Suprapubic skin (tissue), 4 donors: ENCODE measurements at regions not wholly inside any gene's neighbourhood (a gene's known extent, or its start where the extent isn't known, plus 50 kb on each side); places are given as distances from the start of the nearest gene placed in this dataset.

Experiments used
- DNase-seq, 2 donors: peaks; one replicate each; pipeline ENCODE4 v3.0.0-alpha.2; 2019; ENCODE audit warnings: low spot score in 2 of 2
- H3K27ac ChIP-seq: fragments of 200-600 bp; sonication (generic); one replicate; pipeline ENCODE4 v1.5.1; 2019
- H3K27me3 ChIP-seq: fragments of 200-600 bp; sonication (generic); one replicate; pipeline ENCODE4 v1.5.1; 2019
- H3K36me3 ChIP-seq: fragments of 200-600 bp; sonication (generic); one replicate; pipeline ENCODE4 v1.5.1; 2019
- H3K4me1 ChIP-seq: fragments of 200-600 bp; sonication (generic); one replicate; pipeline ENCODE4 v1.5.1; 2019
- H3K4me3 ChIP-seq: fragments of 200-600 bp; sonication (generic); one replicate; pipeline ENCODE4 v1.5.1; 2019; ENCODE audit warnings: mild to moderate bottlenecking
- H3K9me3 ChIP-seq: fragments of 200-600 bp; sonication (generic); one replicate; pipeline ENCODE4 v1.5.1; 2019
- EP300 ChIP-seq: sonication (generic); formaldehyde crosslinking; IDR thresholded peaks from one replicate; pipeline ENCODE4 v1.6.1; 2017; ENCODE audit warnings: antibody characterized with exemption
- POLR2A ChIP-seq, 2 donors: fragments of 450-650 bp; IDR thresholded peaks; one replicate each; pipeline ENCODE4 v1.6.1; 2017; ENCODE audit warnings: antibody characterized with exemption in 2 of 2, mild to moderate bottlenecking in 2 of 2, moderate library complexity in 2 of 2
- POLR2AphosphoS5 ChIP-seq, 3 donors: sonication (generic); formaldehyde crosslinking; IDR thresholded peaks; one replicate each; pipeline ENCODE4 v1.6.1; 2017; ENCODE audit warnings: antibody characterized with exemption in 3 of 3
- whole genome bisulfite sequencing: methylation state at CpG from one replicate; pipeline ENCODE4 v1.1.5; 2018; 5-methylcytosine and 5-hydroxymethylcytosine counted together
- TF ChIP-seq, protein P1 (sequence below), 2 donors: fragments of 200-600 bp in 1 of 2; fragments of 450-650 bp in 1 of 2; sonication (generic) in 1 of 2; IDR thresholded peaks; one replicate each; pipeline ENCODE4 v1.5.1; 2016 to 2019; ENCODE audit warnings: antibody characterized with exemption in 2 of 2, mild to moderate bottlenecking in 1 of 2, moderate library complexity in 1 of 2

- no peak for TF ChIP-seq POLR2AphosphoS5 (IDR thresholded peaks at IDR 0.05)
- TF ChIP-seq, protein P1, sequence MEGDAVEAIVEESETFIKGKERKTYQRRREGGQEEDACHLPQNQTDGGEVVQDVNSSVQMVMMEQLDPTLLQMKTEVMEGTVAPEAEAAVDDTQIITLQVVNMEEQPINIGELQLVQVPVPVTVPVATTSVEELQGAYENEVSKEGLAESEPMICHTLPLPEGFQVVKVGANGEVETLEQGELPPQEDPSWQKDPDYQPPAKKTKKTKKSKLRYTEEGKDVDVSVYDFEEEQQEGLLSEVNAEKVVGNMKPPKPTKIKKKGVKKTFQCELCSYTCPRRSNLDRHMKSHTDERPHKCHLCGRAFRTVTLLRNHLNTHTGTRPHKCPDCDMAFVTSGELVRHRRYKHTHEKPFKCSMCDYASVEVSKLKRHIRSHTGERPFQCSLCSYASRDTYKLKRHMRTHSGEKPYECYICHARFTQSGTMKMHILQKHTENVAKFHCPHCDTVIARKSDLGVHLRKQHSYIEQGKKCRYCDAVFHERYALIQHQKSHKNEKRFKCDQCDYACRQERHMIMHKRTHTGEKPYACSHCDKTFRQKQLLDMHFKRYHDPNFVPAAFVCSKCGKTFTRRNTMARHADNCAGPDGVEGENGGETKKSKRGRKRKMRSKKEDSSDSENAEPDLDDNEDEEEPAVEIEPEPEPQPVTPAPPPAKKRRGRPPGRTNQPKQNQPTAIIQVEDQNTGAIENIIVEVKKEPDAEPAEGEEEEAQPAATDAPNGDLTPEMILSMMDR (IDR thresholded peaks at IDR 0.05), result peak in 1 of 2 donors; percentile 39
- Histone ChIP-seq H3K27me3 (no peaks in the 10 kb centered on the region), H3K4me3 (no peak overlapping the region), H3K4me1 (peaks cover 15% of the 10 kb centered on the region), H3K36me3 (no peaks in the 10 kb centered on the region), H3K27ac (no peak overlapping the region), H3K9me3 (no peaks in the 10 kb centered on the region)
- no peak for DNase-seq
- WGBS, result 66% methylated on average over 3 of the region's 3 CpGs
Measured at GRCh38 chr2:111667542-111668273, 216.3 kb downstream of the ANAPC1 start.

GRCh38 chr2:111668274-111668616, 215.7 kb downstream of the ANAPC1 start:
- no peaks in the 10 kb centered on the region for H3K36me3 ChIP-seq
- no peak for DNase-seq
- no peak overlapping the region for H3K27ac ChIP-seq
- H3K9me3 ChIP-seq, result no peaks in the 10 kb centered on the region
- no peak overlapping the region for H3K4me3 ChIP-seq
- H3K4me1 ChIP-seq, result peaks cover 10% of the 10 kb centered on the region
- 98% methylated on average over 4 of the region's 4 CpGs for WGBS
- TF ChIP-seq EP300 (no peak), POLR2AphosphoS5 (IDR thresholded peaks at IDR 0.05) (no peak), POLR2A (IDR thresholded peaks at IDR 0.05) (no peak)
- TF ChIP-seq, protein P1 (IDR thresholded peaks at IDR 0.05), result no peak
- no peaks in the 10 kb centered on the region for H3K27me3 ChIP-seq

DNA sequence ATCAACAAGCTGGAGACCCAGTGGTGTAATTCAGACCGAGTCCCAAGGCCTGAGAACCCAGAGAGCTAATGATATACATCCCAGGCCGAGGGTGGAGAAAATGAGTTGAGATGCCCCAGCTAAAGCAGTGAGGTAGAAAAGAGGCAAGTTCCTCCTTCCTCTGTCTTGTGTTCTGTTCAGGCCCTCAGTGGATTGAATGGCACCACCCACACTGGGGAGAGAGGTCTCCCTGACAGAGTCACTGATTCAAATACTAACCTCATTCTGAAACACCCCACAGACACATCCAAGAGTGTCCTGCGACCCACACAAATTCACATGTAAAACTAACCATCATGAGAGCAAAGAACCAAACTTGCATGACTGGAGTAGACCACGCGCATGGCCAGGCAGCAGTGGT, 215.3 kb downstream of the ANAPC1 start:
- no peak overlapping the region for H3K4me3 ChIP-seq
- H3K36me3 ChIP-seq, result no peaks in the 10 kb centered on the region
- no peak for DNase-seq
- 98% methylated on average over 5 of the region's 5 CpGs for WGBS
- H3K9me3 ChIP-seq, result no peaks in the 10 kb centered on the region
- TF ChIP-seq, protein P1 (IDR thresholded peaks at IDR 0.05), result no peak
- no peak for TF ChIP-seq EP300
- TF ChIP-seq POLR2AphosphoS5 (IDR thresholded peaks at IDR 0.05), result no peak
- TF ChIP-seq POLR2A (IDR thresholded peaks at IDR 0.05), result no peak
- H3K27me3 ChIP-seq, result no peaks in the 10 kb centered on the region
- no peak overlapping the region for H3K27ac ChIP-seq
- peaks cover 6% of the 10 kb centered on the region for H3K4me1 ChIP-seq

- TF ChIP-seq POLR2A (IDR thresholded peaks at IDR 0.05), result no peak
- TF ChIP-seq EP300, result no peak
- no peak for TF ChIP-seq POLR2AphosphoS5 (IDR thresholded peaks at IDR 0.05)
- TF ChIP-seq, protein P1 (IDR thresholded peaks at IDR 0.05), result no peak
- Histone ChIP-seq H3K27ac (no peak overlapping the region), H3K4me3 (no peak overlapping the region), H3K27me3 (no peaks in the 10 kb centered on the region), H3K4me1 (peaks cover 10% of the 10 kb centered on the region), H3K36me3 (no peaks in the 10 kb centered on the region), H3K9me3 (no peaks in the 10 kb centered on the region)
- no peak for DNase-seq
- whole genome bisulfite sequencing, result 94% methylated on average over 11 of the region's 11 CpGs
Measured at GRCh38 chr2:111669928-111670695, 213.9 kb downstream of the ANAPC1 start.

DNA sequence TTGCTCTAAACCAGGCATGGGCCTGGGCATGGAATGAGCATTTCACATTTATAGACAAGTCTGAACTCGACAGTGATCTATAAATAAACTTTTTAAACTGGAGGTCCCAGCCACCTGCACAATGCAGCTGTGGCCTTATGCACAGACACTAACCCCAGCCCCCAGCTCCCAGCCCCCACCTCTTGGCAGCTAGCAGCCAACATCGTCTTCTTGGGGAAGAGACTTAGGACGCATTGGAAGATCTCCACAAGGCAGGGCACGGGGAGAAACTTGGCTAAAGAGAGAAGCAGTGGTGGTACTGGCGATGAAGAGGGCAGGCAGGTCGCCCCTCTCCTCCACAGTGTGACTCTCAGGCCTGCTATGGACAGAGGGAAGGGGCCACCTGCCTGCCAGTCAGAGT, 213.2 kb downstream of the ANAPC1 start:
- Histone ChIP-seq H3K4me3 (no peak overlapping the region), H3K36me3 (no peaks in the 10 kb centered on the region), H3K27me3 (no peaks in the 10 kb centered on the region), H3K27ac (no peak overlapping the region), H3K9me3 (no peaks in the 10 kb centered on the region), H3K4me1 (peaks cover 12% of the 10 kb centered on the region)
- TF ChIP-seq, protein P1 (IDR thresholded peaks at IDR 0.05), result no peak
- TF ChIP-seq POLR2A (IDR thresholded peaks at IDR 0.05) (no peak), EP300 (no peak), POLR2AphosphoS5 (IDR thresholded peaks at IDR 0.05) (no peak)
- WGBS, result 92% methylated on average over 6 of the region's 6 CpGs
- DNase-seq, result no peak
